A549 (cell line): ENCODE measurements at regions not wholly inside any gene's neighbourhood (a gene's known extent, or its start where the extent isn't known, plus 50 kb on each side); places are given as distances from the start of the nearest gene placed in this dataset.

Source experiments
- CEBPB ChIP-seq, 2 experiments: fragments of >200 bp in 1 of 2; sonication (Bioruptor Twin) in 1 of 2; formaldehyde crosslinking in 1 of 2; IDR thresholded peaks; 2 replicates each; pipeline ENCODE4 v1.6.1; 2012 to 2016
- CTCF ChIP-seq: fragments of >200 bp; sonication (Bioruptor Twin); formaldehyde crosslinking; IDR thresholded peaks from 3 replicates; pipeline ENCODE4 v1.5.1; 2016
- ELK1 ChIP-seq: fragments of 150-350 bp; IDR thresholded peaks from 2 replicates; pipeline ENCODE4 v1.6.1; 2014; ENCODE audit warnings: low read depth, mild to moderate bottlenecking, low read length
- EP300 ChIP-seq, 2 experiments: fragments of >200 bp; sonication (Bioruptor Twin); formaldehyde crosslinking; IDR thresholded peaks; 2 replicates in 1 of 2; 3 replicates in 1 of 2; pipeline ENCODE4 v1.6.1; 2016 to 2017
- ESRRA ChIP-seq: fragments of 150-350 bp; IDR thresholded peaks from 2 replicates; pipeline ENCODE4 v1.6.1; 2014; ENCODE audit warnings: mild to moderate bottlenecking, low read length, borderline replicate concordance
- MYC ChIP-seq: IDR thresholded peaks from 2 replicates; pipeline ENCODE4 v1.6.1; 2012; ENCODE audit warnings: mild to moderate bottlenecking, inconsistent platforms, low read length, improper control_type of control experiment, borderline replicate concordance
- RARB ChIP-seq: fragments of 250-450 bp; sonication (Bioruptor Pico); IDR thresholded peaks from 2 replicates; pipeline ENCODE4 v1.8.0; 2021; ENCODE audit warnings: mild to moderate bottlenecking, moderate library complexity
- RFX5 ChIP-seq: fragments of 450-650 bp; IDR thresholded peaks from 2 replicates; pipeline ENCODE4 v1.7.1; 2014; ENCODE audit warnings: antibody characterized with exemption, mild to moderate bottlenecking, moderate library complexity
- RNF2 ChIP-seq: fragments of 200-600 bp; sonication (generic); IDR thresholded peaks from 2 replicates; pipeline ENCODE4 v1.6.1; 2016; ENCODE audit warnings: low read depth, mild to moderate bottlenecking, antibody characterized with exemption, moderate library complexity, borderline replicate concordance
- USF2 ChIP-seq: fragments of 450-650 bp; IDR thresholded peaks from 2 replicates; pipeline ENCODE4 v1.6.1; 2014; ENCODE audit warnings: antibody characterized with exemption

- TF ChIP-seq CTCF (no peak), EP300 (IDR thresholded peaks at IDR 0.05) (no peak), RARB (no peak), MYC (no peak), ESRRA (no peak), RFX5 (no peak), ELK1 (no peak), CEBPB (IDR thresholded peaks at IDR 0.05) (no peak), RNF2 (no peak), USF2 (no peak)
Measured at GRCh38 chr12:104846056-104846767, 111.9 kb downstream of the SLC41A2 start.
